Mesenchymal stem cell (in vitro differentiated cells and primary cell): ENCODE measurements at regions not wholly inside any gene's neighbourhood (a gene's known extent, or its start where the extent isn't known, plus 50 kb on each side); places are given as distances from the start of the nearest gene placed in this dataset.
A peak's percentile ranks its signal among the peaks of the same experiment; 100 is the strongest.

Experiments used
- DNase-seq: peaks from one replicate; pipeline ENCODE4 v3.0.0-alpha.2; 2013
- H2AFZ ChIP-seq: one replicate; pipeline ENCODE4 v1.6.1; 2013; ENCODE audit warnings: low read depth, mild to moderate bottlenecking, control low read depth, inconsistent platforms, low read length, moderate library complexity
- H2AK5ac ChIP-seq: 2 replicates; pipeline ENCODE4 v1.6.1; 2013; ENCODE audit warnings: low read length, moderate library complexity, mild to moderate bottlenecking, inconsistent platforms; ENCODE audit not compliant: severe bottlenecking
- H2BK120ac ChIP-seq: one replicate; pipeline ENCODE4 v1.6.1; 2013; ENCODE audit warnings: low read depth, mild to moderate bottlenecking, inconsistent platforms, low read length, moderate library complexity
- H2BK12ac ChIP-seq, 2 experiments: one replicate each; pipeline ENCODE4 v1.6.1; 2013; ENCODE audit warnings: inconsistent platforms in 2 of 2, low read length in 2 of 2, mild to moderate bottlenecking in 2 of 2, moderate library complexity in 2 of 2, control low read depth in 1 of 2
- H2BK15ac ChIP-seq: one replicate; pipeline ENCODE4 v1.6.1; 2013; ENCODE audit warnings: mild to moderate bottlenecking, low read depth, inconsistent platforms; ENCODE audit not compliant: poor library complexity, severe bottlenecking
- H2BK5ac ChIP-seq: 2 replicates; pipeline ENCODE4 v1.6.1; 2013; ENCODE audit warnings: low read depth, mild to moderate bottlenecking, low read length, control low read depth, inconsistent platforms; ENCODE audit not compliant: poor library complexity, severe bottlenecking
- H3K14ac ChIP-seq, 2 experiments: one replicate each; pipeline ENCODE4 v1.6.1; 2013; ENCODE audit warnings: inconsistent platforms in 2 of 2, low read length in 2 of 2, control low read depth in 1 of 2, mild to moderate bottlenecking in 1 of 2, moderate library complexity in 1 of 2
- H3K18ac ChIP-seq, 2 experiments: one replicate each; pipeline ENCODE4 v1.6.1; 2013; ENCODE audit warnings: inconsistent platforms in 2 of 2, low read length in 2 of 2, control low read depth in 1 of 2, low read depth in 1 of 2, mild to moderate bottlenecking in 1 of 2
- H3K23ac ChIP-seq, 2 experiments: one replicate each; pipeline ENCODE4 v1.6.1; 2013; ENCODE audit warnings: inconsistent platforms in 2 of 2, low read length in 2 of 2, mild to moderate bottlenecking in 2 of 2, moderate library complexity in 2 of 2, control low read depth in 1 of 2
- H3K27ac ChIP-seq: 2 replicates; pipeline ENCODE4 v1.5.1; 2013; ENCODE audit warnings: mild to moderate bottlenecking, moderate library complexity, low read length, control low read depth, inconsistent platforms; ENCODE audit not compliant: poor library complexity, severe bottlenecking
- H3K27me3 ChIP-seq, 2 experiments: 2 replicates each; pipeline versions ENCODE4 v1.6.1 to v1.7.0; 2013; ENCODE audit warnings: low read length in 2 of 2, mild to moderate bottlenecking in 2 of 2, moderate library complexity in 2 of 2, control low read depth in 1 of 2, inconsistent platforms in 1 of 2; ENCODE audit not compliant: control insufficient read depth in 1 of 2, insufficient read depth in 1 of 2
- H3K36me3 ChIP-seq, 2 experiments: 2 replicates each; pipeline versions ENCODE4 v1.6.1 to v1.7.0; 2013; ENCODE audit warnings: low read length in 2 of 2, control low read depth in 1 of 2, inconsistent platforms in 1 of 2, low read depth in 1 of 2, mild to moderate bottlenecking in 1 of 2; ENCODE audit not compliant: insufficient read depth in 2 of 2, control insufficient read depth in 1 of 2
- H3K4ac ChIP-seq, 2 experiments: one replicate each; pipeline ENCODE4 v1.6.1; 2013; ENCODE audit warnings: inconsistent platforms in 2 of 2, low read length in 2 of 2, mild to moderate bottlenecking in 2 of 2, moderate library complexity in 2 of 2, control low read depth in 1 of 2, low read depth in 1 of 2
- H3K4me1 ChIP-seq: 2 replicates; pipeline ENCODE4 v1.6.1; 2013; ENCODE audit warnings: low read depth, low read length, control low read depth; ENCODE audit not compliant: control insufficient read depth, insufficient read depth
- H3K4me2 ChIP-seq: 2 replicates; pipeline ENCODE4 v1.6.1; 2013; ENCODE audit warnings: low read length, mild to moderate bottlenecking, inconsistent platforms; ENCODE audit not compliant: poor library complexity, severe bottlenecking
- H3K4me3 ChIP-seq, 2 experiments: 2 replicates each; pipeline versions ENCODE4 v1.5.1 to v1.7.0; 2013; ENCODE audit warnings: low read length in 2 of 2, mild to moderate bottlenecking in 2 of 2, control low read depth in 1 of 2, low read depth in 1 of 2; ENCODE audit not compliant: insufficient read depth in 1 of 2
- H3K79me1 ChIP-seq: replicated peaks from 2 replicates; pipeline ENCODE4 v1.6.1; 2013; ENCODE audit warnings: mild to moderate bottlenecking, control low read depth, low read length, inconsistent platforms; ENCODE audit not compliant: poor library complexity, severe bottlenecking
- H3K9ac ChIP-seq: 2 replicates; pipeline ENCODE4 v1.7.0; 2013; ENCODE audit warnings: mild to moderate bottlenecking, low read length, moderate library complexity
- H3K9me3 ChIP-seq: 2 replicates; pipeline ENCODE4 v1.7.0; 2013; ENCODE audit warnings: mild to moderate bottlenecking, low read length; ENCODE audit not compliant: control insufficient read depth
- H4K8ac ChIP-seq: one replicate; pipeline ENCODE4 v1.6.1; 2013; ENCODE audit warnings: inconsistent platforms, mild to moderate bottlenecking, low read length, moderate library complexity
- H4K91ac ChIP-seq: one replicate; pipeline ENCODE4 v1.6.1; 2013; ENCODE audit warnings: mild to moderate bottlenecking, low read length, inconsistent platforms
- WGBS: methylation state at CpG from one replicate; pipeline ENCODE4 v1.1.7; 2013; ENCODE audit warnings: mixed read lengths; 5-methylcytosine and 5-hydroxymethylcytosine counted together

- no peak overlapping the region for H3K23ac ChIP-seq
- DNase-seq: no peak
- no peak overlapping the region for H2AFZ ChIP-seq
- H2BK5ac ChIP-seq: no peak overlapping the region
- no peak overlapping the region for H3K4ac ChIP-seq
- H3K18ac ChIP-seq: no peak overlapping the region
- no peak overlapping the region for H2AK5ac ChIP-seq
- no peak overlapping the region for H2BK120ac ChIP-seq
- H3K4me2 ChIP-seq: no peak overlapping the region
- no peaks in the 10 kb centered on the region for H3K36me3 ChIP-seq
- H3K27me3 ChIP-seq: no peaks in the 10 kb centered on the region
- H4K8ac ChIP-seq: no peak overlapping the region
- no peak overlapping the region for H3K14ac ChIP-seq
- no peak overlapping the region for H4K91ac ChIP-seq
- H3K27ac ChIP-seq: no peak overlapping the region
- H2BK12ac ChIP-seq: no peak overlapping the region
- H3K79me1 ChIP-seq: no peaks in the 10 kb centered on the region
- H2BK15ac ChIP-seq: no peak overlapping the region
- no peaks in the 10 kb centered on the region for H3K4me1 ChIP-seq
- no peaks in the 10 kb centered on the region for H3K9me3 ChIP-seq
- H3K9ac ChIP-seq: no peak overlapping the region
- no peak overlapping the region for H3K4me3 ChIP-seq
These were observed 584.0 kb upstream of the GHITM start for GRCh38 chr10:83555264-83555663.

GRCh38 chr10:83562381-83562780, 576.9 kb upstream of the GHITM start:
- H3K79me1 ChIP-seq: no peaks in the 10 kb centered on the region
- DNase-seq: no peak
- H3K4me3 ChIP-seq: no peak overlapping the region
- H3K27ac ChIP-seq: no peak overlapping the region
- H2BK12ac ChIP-seq: no peak overlapping the region
- H3K4ac ChIP-seq: no peak overlapping the region
- no peak overlapping the region for H2AFZ ChIP-seq
- H3K18ac ChIP-seq: no peak overlapping the region
- WGBS: 100% methylated on average over 3 of the region's 3 CpGs
- no peaks in the 10 kb centered on the region for H3K27me3 ChIP-seq
- no peak overlapping the region for H2BK15ac ChIP-seq
- H2BK5ac ChIP-seq: no peak overlapping the region
- no peak overlapping the region for H3K23ac ChIP-seq
- H2BK120ac ChIP-seq: no peak overlapping the region
- H2AK5ac ChIP-seq: no peak overlapping the region
- H3K4me2 ChIP-seq: no peak overlapping the region
- peaks cover 0 to 3% of the 10 kb centered on the region in 2 experiments for H3K36me3 ChIP-seq
- no peak overlapping the region for H4K8ac ChIP-seq
- H4K91ac ChIP-seq: no peak overlapping the region
- H3K14ac ChIP-seq: no peak overlapping the region
- peaks cover 4% of the 10 kb centered on the region for H3K9me3 ChIP-seq
- no peaks in the 10 kb centered on the region for H3K4me1 ChIP-seq
- H3K9ac ChIP-seq: no peak overlapping the region

- no peak overlapping the region for H2BK5ac ChIP-seq
- no peak overlapping the region for H3K4ac ChIP-seq
- H3K79me1 ChIP-seq: no peaks in the 10 kb centered on the region
- no peak overlapping the region for H4K8ac ChIP-seq
- 96% methylated on average over 32 of the region's 32 CpGs for WGBS
- no peak overlapping the region for H2AFZ ChIP-seq
- H3K9me3 ChIP-seq: peaks cover 4% of the 10 kb centered on the region
- H3K14ac ChIP-seq: peak overlapping the region in 1 of 2 experiments; percentile 18
- no peak overlapping the region for H2BK12ac ChIP-seq
- H3K9ac ChIP-seq: no peak overlapping the region
- no peak overlapping the region for H3K18ac ChIP-seq
- H3K27me3 ChIP-seq: no peaks in the 10 kb centered on the region
- no peak overlapping the region for H2BK15ac ChIP-seq
- H2AK5ac ChIP-seq: no peak overlapping the region
- no peak overlapping the region for H3K4me2 ChIP-seq
- no peaks in the 10 kb centered on the region for H3K4me1 ChIP-seq
- DNase-seq: no peak
- H3K4me3 ChIP-seq: no peak overlapping the region
- H3K36me3 ChIP-seq: peaks cover 0 to 3% of the 10 kb centered on the region in 2 experiments
- no peak overlapping the region for H3K27ac ChIP-seq
- no peak overlapping the region for H2BK120ac ChIP-seq
- H3K23ac ChIP-seq: no peak overlapping the region
- no peak overlapping the region for H4K91ac ChIP-seq
These were observed 574.3 kb upstream of the GHITM start for GRCh38 chr10:83564889-83565588.

- no peak overlapping the region for H2BK120ac ChIP-seq
- no peak overlapping the region for H3K18ac ChIP-seq
- peaks cover under 1% of the 10 kb centered on the region for H3K9me3 ChIP-seq
- H2BK5ac ChIP-seq: no peak overlapping the region
- H4K91ac ChIP-seq: no peak overlapping the region
- no peaks in the 10 kb centered on the region for H3K36me3 ChIP-seq
- H3K79me1 ChIP-seq: no peaks in the 10 kb centered on the region
- H3K9ac ChIP-seq: no peak overlapping the region
- H3K4ac ChIP-seq: no peak overlapping the region
- no peaks in the 10 kb centered on the region for H3K4me1 ChIP-seq
- no peak overlapping the region for H3K4me2 ChIP-seq
- no peak overlapping the region for H3K4me3 ChIP-seq
- no peak overlapping the region for H3K14ac ChIP-seq
- no peak overlapping the region for H3K23ac ChIP-seq
- H2AK5ac ChIP-seq: no peak overlapping the region
- no peak overlapping the region for H2BK15ac ChIP-seq
- no peak overlapping the region for H2AFZ ChIP-seq
- WGBS: 100% methylated on average over 1 of the region's 1 CpG
- H2BK12ac ChIP-seq: no peak overlapping the region
- no peak overlapping the region for H4K8ac ChIP-seq
- H3K27me3 ChIP-seq: no peaks in the 10 kb centered on the region
- no peak for DNase-seq
- no peak overlapping the region for H3K27ac ChIP-seq
These were observed 567.3 kb upstream of the GHITM start for GRCh38 chr10:83572036-83572435.
